ENCODE measurements at regions not wholly inside any gene's neighbourhood (a gene's known extent, or its start where the extent isn't known, plus 50 kb on each side); places are given as distances from the start of the nearest gene placed in this dataset.
A peak's percentile ranks its signal among the peaks of the same experiment; 100 is the strongest.

DNA sequence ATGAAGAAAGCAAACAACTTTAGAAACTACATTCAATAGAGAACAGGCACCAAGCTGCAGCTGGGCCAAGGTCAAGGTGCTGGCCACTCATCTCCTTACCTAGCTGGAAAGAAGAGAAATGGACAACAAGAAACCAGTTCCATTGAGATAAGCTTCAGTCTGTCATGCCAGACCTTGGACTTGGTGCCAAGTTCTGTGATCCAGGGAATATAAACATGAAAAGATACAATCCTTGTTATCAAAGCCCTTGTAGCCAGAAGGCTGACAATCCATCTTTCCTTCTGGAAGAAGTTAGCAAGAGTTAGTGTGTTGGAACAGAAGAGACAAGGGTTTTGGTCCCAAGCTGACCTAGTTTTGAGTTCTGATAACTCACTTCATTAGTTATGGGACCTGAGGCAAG, 227.5 kb downstream of the ACTL7B start:
- Mint-ChIP-seq H3K27me3 (ENCODE audit: unreplicated experiment) (peaks cover 26% of the 10 kb centered on the region), H3K36me3 (ENCODE audit: unreplicated experiment) (no peaks in the 10 kb centered on the region), H3K27ac (ENCODE audit: unreplicated experiment) (no peak overlapping the region), H3K4me1 (ENCODE audit: unreplicated experiment) (no peaks in the 10 kb centered on the region), H3K9me3 (ENCODE audit: unreplicated experiment) (peaks cover 5% of the 10 kb centered on the region), H3K4me3 (ENCODE audit: unreplicated experiment) (no peak overlapping the region)
- TF ChIP-seq, protein P1, sequence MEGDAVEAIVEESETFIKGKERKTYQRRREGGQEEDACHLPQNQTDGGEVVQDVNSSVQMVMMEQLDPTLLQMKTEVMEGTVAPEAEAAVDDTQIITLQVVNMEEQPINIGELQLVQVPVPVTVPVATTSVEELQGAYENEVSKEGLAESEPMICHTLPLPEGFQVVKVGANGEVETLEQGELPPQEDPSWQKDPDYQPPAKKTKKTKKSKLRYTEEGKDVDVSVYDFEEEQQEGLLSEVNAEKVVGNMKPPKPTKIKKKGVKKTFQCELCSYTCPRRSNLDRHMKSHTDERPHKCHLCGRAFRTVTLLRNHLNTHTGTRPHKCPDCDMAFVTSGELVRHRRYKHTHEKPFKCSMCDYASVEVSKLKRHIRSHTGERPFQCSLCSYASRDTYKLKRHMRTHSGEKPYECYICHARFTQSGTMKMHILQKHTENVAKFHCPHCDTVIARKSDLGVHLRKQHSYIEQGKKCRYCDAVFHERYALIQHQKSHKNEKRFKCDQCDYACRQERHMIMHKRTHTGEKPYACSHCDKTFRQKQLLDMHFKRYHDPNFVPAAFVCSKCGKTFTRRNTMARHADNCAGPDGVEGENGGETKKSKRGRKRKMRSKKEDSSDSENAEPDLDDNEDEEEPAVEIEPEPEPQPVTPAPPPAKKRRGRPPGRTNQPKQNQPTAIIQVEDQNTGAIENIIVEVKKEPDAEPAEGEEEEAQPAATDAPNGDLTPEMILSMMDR (IDR thresholded peaks at IDR 0.05): no peak
- no peak for DNase-seq (ENCODE audit: extremely low spot score, unreplicated experiment)

DNA sequence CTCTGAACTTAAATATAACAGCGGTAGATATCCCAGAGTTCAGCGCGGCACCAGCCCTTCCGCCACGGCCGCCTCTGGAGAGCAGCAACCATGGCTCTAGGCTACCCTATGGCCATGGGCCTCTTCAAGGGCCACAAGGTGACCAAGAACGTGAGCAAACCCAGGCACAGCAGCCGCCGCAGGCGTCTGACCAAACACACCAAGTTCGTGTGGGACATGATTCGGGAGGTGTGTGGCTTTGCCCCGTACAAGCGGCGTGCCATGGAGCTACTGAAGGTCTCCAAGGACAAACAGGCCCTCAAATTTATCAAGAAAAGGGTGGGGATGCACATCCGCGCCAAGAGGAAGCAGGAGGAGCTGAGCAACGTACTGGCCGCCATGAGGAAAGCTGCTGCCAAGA, 229.0 kb downstream of the ACTL7B start:
- DNase-seq (ENCODE audit: extremely low spot score, unreplicated experiment): no peak
- Mint-ChIP-seq H3K27ac (ENCODE audit: unreplicated experiment) (no peak overlapping the region), H3K27me3 (ENCODE audit: unreplicated experiment) (peaks cover 21% of the 10 kb centered on the region), H3K9me3 (ENCODE audit: unreplicated experiment) (peaks cover 5% of the 10 kb centered on the region), H3K4me3 (ENCODE audit: unreplicated experiment) (no peak overlapping the region), H3K4me1 (ENCODE audit: unreplicated experiment) (no peaks in the 10 kb centered on the region), H3K36me3 (ENCODE audit: unreplicated experiment) (no peaks in the 10 kb centered on the region)
- TF ChIP-seq, protein P1 (IDR thresholded peaks at IDR 0.05): no peak

DNA sequence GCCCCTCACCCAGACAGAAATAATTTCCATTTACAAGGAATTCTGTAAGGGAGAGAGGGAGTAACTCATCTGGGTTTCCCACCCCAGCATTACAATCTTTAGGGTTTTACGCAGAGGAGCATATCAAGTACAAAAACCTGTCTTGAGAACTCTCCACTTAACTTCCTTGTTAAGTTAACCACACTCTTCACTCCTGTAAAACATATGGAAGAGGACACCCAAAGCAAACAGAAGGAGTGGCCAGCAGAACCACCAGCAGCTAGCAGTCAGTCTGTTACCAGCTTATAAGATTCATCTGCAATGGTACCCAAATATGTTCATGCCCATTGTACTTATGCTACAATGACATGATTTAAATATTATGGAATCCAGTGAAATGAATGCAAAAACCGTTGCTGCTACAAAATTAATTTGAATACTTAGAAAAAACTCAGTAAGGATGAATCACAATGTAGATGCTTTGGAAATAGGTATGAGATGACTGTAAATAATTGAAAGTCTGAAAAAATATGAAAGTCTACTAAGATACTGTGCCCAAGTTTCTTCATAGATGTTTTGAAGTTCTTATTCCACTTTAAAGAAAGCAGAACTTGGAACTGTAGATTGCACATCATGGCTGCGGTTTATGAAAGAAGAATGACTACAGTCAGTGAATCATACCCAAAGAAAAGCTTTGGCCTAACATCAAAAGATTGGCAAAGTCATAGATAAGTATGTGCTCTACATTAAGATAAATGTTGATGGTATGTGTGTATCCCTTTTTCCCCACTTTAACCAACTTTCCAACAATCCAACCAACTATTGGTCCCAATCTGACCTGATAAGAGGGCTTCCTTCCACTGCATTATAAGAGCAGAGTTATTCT, 233.6 kb downstream of the ACTL7B start:
- Mint-ChIP-seq H3K9me3 (ENCODE audit: unreplicated experiment) (peaks cover 5% of the 10 kb centered on the region), H3K27me3 (ENCODE audit: unreplicated experiment) (peaks cover 9% of the 10 kb centered on the region), H3K4me1 (ENCODE audit: unreplicated experiment) (peaks cover 15% of the 10 kb centered on the region), H3K27ac (ENCODE audit: unreplicated experiment) (no peak overlapping the region), H3K36me3 (ENCODE audit: unreplicated experiment) (no peaks in the 10 kb centered on the region), H3K4me3 (ENCODE audit: unreplicated experiment) (no peak overlapping the region)
- TF ChIP-seq, protein P1 (IDR thresholded peaks at IDR 0.05): no peak
- DNase-seq (ENCODE audit: extremely low spot score, unreplicated experiment): no peak

DNA sequence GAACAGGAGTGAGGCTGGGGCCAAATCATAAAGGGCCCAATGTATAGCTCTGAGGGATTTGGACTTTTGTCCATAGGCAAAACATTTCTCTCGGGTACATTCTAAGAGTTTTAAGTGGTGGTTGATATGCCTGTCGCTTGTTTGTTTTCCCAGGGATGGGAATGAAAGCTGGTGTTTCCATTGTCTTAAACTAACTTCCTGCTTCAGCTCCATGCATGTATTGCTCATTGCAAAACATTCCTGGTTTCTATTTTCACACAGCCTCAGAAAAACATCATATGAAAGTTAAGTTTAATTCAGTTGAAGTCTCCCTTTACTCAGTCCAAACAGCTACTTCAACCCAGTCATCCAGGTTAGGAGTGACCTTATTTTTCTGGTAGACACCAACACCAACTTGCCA, 235.0 kb downstream of the ACTL7B start:
- no peak for DNase-seq (ENCODE audit: extremely low spot score, unreplicated experiment)
- H3K4me1 Mint-ChIP-seq (ENCODE audit: unreplicated experiment): peaks cover 15% of the 10 kb centered on the region

More for the DNA sequence above, 235.0 kb downstream of the ACTL7B start:
- Mint-ChIP-seq H3K4me3 (ENCODE audit: unreplicated experiment) (no peak overlapping the region), H3K27me3 (ENCODE audit: unreplicated experiment) (peaks cover 5% of the 10 kb centered on the region), H3K27ac (ENCODE audit: unreplicated experiment) (peak overlapping the region; percentile 91), H3K36me3 (ENCODE audit: unreplicated experiment) (no peaks in the 10 kb centered on the region), H3K9me3 (ENCODE audit: unreplicated experiment) (peaks cover 5% of the 10 kb centered on the region)
- TF ChIP-seq, protein P1 (IDR thresholded peaks at IDR 0.05): no peak

All from osteocyte (in vitro differentiated cells).